ENCODE measurements at regions not wholly inside any gene's neighbourhood (a gene's known extent, or its start where the extent isn't known, plus 50 kb on each side); places are given as distances from the start of the nearest gene placed in this dataset.

DNA sequence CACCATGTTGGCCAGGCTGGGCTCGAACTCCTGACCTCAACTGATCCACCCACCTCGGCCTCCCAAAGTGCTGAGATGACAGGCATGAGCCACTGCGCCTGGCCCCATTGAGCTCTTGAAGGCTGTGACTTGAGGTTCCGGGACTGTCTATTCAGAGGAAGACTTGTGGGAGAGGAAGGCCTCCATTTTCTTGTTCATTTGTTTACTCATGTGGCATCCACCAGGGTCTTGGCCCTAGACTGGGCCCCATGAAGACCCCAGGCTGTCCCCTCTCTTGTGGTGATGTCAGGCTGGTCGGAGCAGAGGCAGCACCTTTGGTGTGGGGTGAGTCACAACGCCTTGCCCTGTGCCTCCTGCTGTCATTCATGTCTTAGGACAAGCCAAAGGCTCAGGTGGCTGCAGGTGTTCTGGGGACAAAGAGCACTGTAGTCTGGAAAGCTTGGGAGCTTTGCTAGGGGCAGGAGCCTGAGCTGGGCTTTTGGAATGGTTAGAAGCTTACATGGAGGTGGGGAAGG lies 224.6 kb upstream of the C1orf174 start:
- TF ChIP-seq, protein P1, sequence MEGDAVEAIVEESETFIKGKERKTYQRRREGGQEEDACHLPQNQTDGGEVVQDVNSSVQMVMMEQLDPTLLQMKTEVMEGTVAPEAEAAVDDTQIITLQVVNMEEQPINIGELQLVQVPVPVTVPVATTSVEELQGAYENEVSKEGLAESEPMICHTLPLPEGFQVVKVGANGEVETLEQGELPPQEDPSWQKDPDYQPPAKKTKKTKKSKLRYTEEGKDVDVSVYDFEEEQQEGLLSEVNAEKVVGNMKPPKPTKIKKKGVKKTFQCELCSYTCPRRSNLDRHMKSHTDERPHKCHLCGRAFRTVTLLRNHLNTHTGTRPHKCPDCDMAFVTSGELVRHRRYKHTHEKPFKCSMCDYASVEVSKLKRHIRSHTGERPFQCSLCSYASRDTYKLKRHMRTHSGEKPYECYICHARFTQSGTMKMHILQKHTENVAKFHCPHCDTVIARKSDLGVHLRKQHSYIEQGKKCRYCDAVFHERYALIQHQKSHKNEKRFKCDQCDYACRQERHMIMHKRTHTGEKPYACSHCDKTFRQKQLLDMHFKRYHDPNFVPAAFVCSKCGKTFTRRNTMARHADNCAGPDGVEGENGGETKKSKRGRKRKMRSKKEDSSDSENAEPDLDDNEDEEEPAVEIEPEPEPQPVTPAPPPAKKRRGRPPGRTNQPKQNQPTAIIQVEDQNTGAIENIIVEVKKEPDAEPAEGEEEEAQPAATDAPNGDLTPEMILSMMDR (IDR thresholded peaks at IDR 0.05; ENCODE audit: low read depth, low read length): no peak
- no peak overlapping the region for H3K4me3 ChIP-seq (ENCODE audit: low read depth, low read length)
- DNase-seq (ENCODE audit: low read depth, low spot score): no peak
- in situ Hi-C loops (cut with HindIII; ENCODE audit: low sequenced_read_pairs): no loop called here

GRCh38 chr1:4126251-4126650 lies 226.2 kb upstream of the C1orf174 start:
- in situ Hi-C loops (cut with HindIII; ENCODE audit: low sequenced_read_pairs): no loop called here
- no peak for DNase-seq (ENCODE audit: low read depth, low spot score)
- H3K4me3 ChIP-seq (ENCODE audit: low read depth, low read length): no peak overlapping the region
- TF ChIP-seq, protein P1 (IDR thresholded peaks at IDR 0.05; ENCODE audit: low read depth, low read length): no peak

GRCh38 chr1:4126731-4127591 lies 226.9 kb upstream of the C1orf174 start:
- TF ChIP-seq, protein P1 (IDR thresholded peaks at IDR 0.05; ENCODE audit: low read depth, low read length): no peak
- no peak overlapping the region for H3K4me3 ChIP-seq (ENCODE audit: low read depth, low read length)
- DNase-seq (ENCODE audit: low read depth, low spot score): no peak
- in situ Hi-C loops (cut with HindIII; ENCODE audit: low sequenced_read_pairs): no loop called here

DNA sequence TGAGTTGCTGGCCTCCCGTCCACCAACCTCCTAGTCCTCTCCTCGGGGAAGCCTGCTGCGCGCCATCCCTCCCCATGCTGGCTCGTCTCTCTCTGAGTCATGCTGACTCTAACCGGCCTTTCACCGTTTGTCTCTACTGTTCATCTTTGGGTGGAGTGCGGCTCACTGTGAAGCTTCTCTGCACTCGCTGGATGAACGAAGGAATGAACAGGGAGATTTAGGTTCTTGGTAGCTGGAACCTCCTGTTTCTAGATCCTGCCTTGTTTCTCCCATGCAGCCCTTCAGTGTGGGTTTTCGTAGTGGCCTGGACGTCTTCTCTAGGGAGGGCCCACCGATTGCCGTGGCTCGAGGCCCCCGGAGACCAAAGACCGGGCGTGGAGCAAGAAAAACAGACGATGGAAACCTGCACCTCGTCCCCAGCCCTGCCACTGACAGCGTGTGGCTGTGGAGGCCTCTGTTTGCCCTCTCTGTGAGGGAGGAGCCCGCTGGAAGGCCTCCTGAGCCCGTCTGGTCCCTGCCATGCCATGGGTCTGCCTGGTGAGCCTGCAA lies 227.6 kb upstream of the C1orf174 start:
- DNase-seq (ENCODE audit: low read depth, low spot score): no peak
- in situ Hi-C loops (cut with HindIII; ENCODE audit: low sequenced_read_pairs): no loop called here
- no peak overlapping the region for H3K4me3 ChIP-seq (ENCODE audit: low read depth, low read length)
- TF ChIP-seq, protein P1 (IDR thresholded peaks at IDR 0.05; ENCODE audit: low read depth, low read length): no peak

GRCh38 chr1:4128616-4129015 lies 228.5 kb upstream of the C1orf174 start:
- TF ChIP-seq, protein P1 (IDR thresholded peaks at IDR 0.05; ENCODE audit: low read depth, low read length): no peak
- DNase-seq (ENCODE audit: low read depth, low spot score): no peak
- no peak overlapping the region for H3K4me3 ChIP-seq (ENCODE audit: low read depth, low read length)
- in situ Hi-C loops (cut with HindIII; ENCODE audit: low sequenced_read_pairs): no loop called here

DNA sequence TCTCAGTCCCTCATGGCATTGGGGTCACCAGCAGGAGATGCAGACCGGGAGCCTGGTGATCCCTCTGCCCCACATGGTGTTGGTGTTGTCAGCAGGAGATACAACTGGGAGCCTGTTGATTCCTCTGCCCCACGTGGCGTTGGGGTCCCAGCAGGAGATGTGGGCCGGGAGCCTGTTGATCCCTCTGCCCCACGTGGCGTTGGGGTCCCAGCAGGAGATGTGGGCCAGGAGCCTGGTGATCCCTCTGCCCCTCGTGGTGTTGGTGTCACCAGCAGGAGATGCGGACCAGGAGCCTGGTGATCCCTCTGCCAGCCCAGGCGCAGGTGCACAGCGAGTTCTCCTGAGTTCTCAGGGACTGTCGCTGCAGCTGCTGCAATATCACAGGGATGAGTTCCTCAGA lies 229.6 kb upstream of the C1orf174 start:
- TF ChIP-seq, protein P1 (IDR thresholded peaks at IDR 0.05; ENCODE audit: low read depth, low read length): no peak
- H3K4me3 ChIP-seq (ENCODE audit: low read depth, low read length): no peak overlapping the region
- in situ Hi-C loops (cut with HindIII; ENCODE audit: low sequenced_read_pairs): no loop called here
- no peak for DNase-seq (ENCODE audit: low read depth, low spot score)

Measured in astrocyte of the spinal cord (primary cell).